HG03378 (cell line): ENCODE measurements at regions not wholly inside any gene's neighbourhood (a gene's known extent, or its start where the extent isn't known, plus 50 kb on each side); places are given as distances from the start of the nearest gene placed in this dataset.

Experiments
- ATAC-seq: cut with Tn5 transposase; IDR thresholded peaks from one replicate; pipeline ENCODE4 v1.9.1; 2021; ENCODE audit warnings: mild to moderate bottlenecking, moderate library complexity; ENCODE audit not compliant: unreplicated experiment

GRCh38 chr2:220506466-220506865 is 879.0 kb downstream of the SLC4A3 start:
- no peak for ATAC-seq

GRCh38 chr2:220509096-220509757 is 881.8 kb downstream of the SLC4A3 start:
- ATAC-seq, result no peak

- no peak for ATAC-seq
These were observed 882.5 kb downstream of the SLC4A3 start for GRCh38 chr2:220509966-220510365.

- ATAC-seq, result no peak
These were observed 883.2 kb downstream of the SLC4A3 start for GRCh38 chr2:220510668-220511067.

- no peak for ATAC-seq
These were observed 885.0 kb downstream of the SLC4A3 start for GRCh38 chr2:220512419-220512818.

- no peak for ATAC-seq
These were observed 886.3 kb downstream of the SLC4A3 start for GRCh38 chr2:220513573-220514288.

- ATAC-seq, result no peak
These were observed 894.1 kb downstream of the SLC4A3 start for GRCh38 chr2:220521551-220521950.

GRCh38 chr2:220528180-220528675 is 900.8 kb downstream of the SLC4A3 start:
- ATAC-seq, result no peak

GRCh38 chr2:220531216-220531615 is 903.8 kb downstream of the SLC4A3 start:
- ATAC-seq, result no peak

- ATAC-seq, result peak; percentile 91
These were observed 906.1 kb downstream of the SLC4A3 start for GRCh38 chr2:220533485-220533884.

GRCh38 chr2:220539481-220539880 is 912.1 kb downstream of the SLC4A3 start:
- no peak for ATAC-seq

GRCh38 chr2:220544049-220544448 is 916.6 kb downstream of the SLC4A3 start:
- no peak for ATAC-seq

GRCh38 chr2:220550995-220551700 is 923.7 kb downstream of the SLC4A3 start:
- ATAC-seq, result no peak

GRCh38 chr2:220552790-220553535 is 925.5 kb downstream of the SLC4A3 start:
- no peak for ATAC-seq

- no peak for ATAC-seq
These were observed 928.7 kb downstream of the SLC4A3 start for GRCh38 chr2:220555961-220556630.

- no peak for ATAC-seq
These were observed 929.2 kb downstream of the SLC4A3 start for GRCh38 chr2:220556658-220557057.

GRCh38 chr2:220560192-220560591 is 932.8 kb downstream of the SLC4A3 start:
- no peak for ATAC-seq

- ATAC-seq, result no peak
These were observed 935.1 kb downstream of the SLC4A3 start for GRCh38 chr2:220562375-220563140.

GRCh38 chr2:220568296-220568695 is 940.9 kb downstream of the SLC4A3 start:
- no peak for ATAC-seq
